LNCAP (cell line): ENCODE measurements at regions not wholly inside any gene's neighbourhood (a gene's known extent, or its start where the extent isn't known, plus 50 kb on each side); places are given as distances from the start of the nearest gene placed in this dataset.

ENCODE experiments used
- CTCF ChIP-seq: fragments of 450-650 bp; IDR thresholded peaks from 2 replicates; pipeline ENCODE4 v1.5.1; 2017; ENCODE audit warnings: mild to moderate bottlenecking

GRCh38 chr16:26930786-26931581 lies 135.7 kb upstream of the C16orf82 start:
- no peak for TF ChIP-seq CTCF

DNA sequence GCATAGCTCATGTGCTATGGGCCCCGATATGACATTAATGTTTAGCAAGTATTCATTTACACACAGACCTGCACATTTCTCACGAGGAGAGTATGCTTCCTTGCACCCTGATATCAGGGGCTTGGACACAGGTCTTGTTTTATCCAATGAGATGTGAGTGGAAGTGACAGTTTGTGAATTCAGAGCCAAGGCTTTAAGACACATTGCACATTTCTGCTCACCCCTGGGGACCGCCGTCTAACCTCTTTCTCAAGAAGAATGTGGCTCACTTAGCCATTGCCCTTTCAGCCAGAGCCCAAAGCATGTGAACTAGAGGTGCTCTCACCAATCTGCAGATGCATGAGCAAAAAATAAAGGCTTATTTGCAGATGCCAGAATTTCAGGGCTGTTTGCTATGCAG lies 116.1 kb upstream of the C16orf82 start:
- no peak for TF ChIP-seq CTCF

- no peak for TF ChIP-seq CTCF
Observed at GRCh38 chr16:26951950-26952349, 114.8 kb upstream of the C16orf82 start.

- TF ChIP-seq CTCF = no peak
Observed at GRCh38 chr16:26952411-26952810, 114.3 kb upstream of the C16orf82 start.

DNA sequence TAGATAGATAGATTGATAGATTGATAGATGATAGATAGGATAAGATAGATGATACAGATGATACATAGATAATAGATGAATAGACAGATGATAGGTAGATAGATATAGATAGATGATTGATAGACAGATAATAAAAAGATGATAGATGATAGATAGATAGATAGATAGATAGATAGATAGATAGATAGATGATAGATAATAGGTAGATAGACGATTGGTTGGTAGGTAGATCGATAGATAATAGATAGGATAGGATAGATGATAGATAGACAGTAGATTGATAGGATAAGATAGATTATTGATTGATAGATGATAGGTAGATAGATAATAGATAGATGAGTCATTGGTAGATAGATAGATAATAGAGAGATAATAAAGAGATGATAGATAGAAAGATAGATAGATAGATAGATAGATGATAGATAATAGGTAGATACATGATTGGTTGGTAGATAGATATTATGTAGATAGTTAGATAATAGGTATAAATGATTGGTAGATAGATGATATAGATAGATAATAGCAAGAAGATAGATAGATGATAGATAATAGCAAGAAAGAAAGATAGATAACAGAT lies 109.4 kb upstream of the C16orf82 start:
- no peak for TF ChIP-seq CTCF

DNA sequence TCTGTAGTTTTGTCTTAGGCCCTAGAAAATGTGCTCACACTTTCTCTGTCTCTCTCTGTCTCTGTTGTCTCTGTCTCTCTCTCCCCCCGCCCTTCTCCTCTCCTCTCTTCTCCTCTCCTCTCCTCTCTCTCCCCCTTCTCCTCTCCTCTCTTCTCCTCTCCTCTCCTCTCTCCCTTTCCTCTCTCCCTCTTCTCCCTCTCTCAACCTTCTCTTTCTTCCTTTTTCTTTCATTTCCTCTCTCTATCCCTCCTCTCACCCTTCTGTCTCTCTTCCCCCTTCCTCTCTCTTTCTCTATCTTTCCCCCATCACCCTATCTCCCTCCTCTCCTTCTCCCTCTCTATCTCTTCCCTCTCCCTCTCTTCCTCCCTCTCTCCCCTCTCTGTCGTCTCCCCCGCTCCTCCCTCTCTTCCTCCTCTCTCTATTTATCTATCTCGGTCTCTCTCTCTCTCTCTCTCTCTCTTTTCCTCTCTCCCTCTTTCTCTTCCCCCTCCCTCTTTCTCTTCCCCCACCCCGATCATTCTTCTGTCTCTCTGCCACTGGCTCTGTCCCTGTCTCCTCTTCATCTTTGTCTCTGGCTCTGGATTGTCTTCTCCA lies 107.2 kb upstream of the C16orf82 start:
- no peak for TF ChIP-seq CTCF

- TF ChIP-seq CTCF = no peak
Observed at GRCh38 chr16:26961459-26961858, 105.3 kb upstream of the C16orf82 start.
